ENCODE measurements at regions not wholly inside any gene's neighbourhood (a gene's known extent, or its start where the extent isn't known, plus 50 kb on each side); places are given as distances from the start of the nearest gene placed in this dataset.

- TF ChIP-seq, protein P1, sequence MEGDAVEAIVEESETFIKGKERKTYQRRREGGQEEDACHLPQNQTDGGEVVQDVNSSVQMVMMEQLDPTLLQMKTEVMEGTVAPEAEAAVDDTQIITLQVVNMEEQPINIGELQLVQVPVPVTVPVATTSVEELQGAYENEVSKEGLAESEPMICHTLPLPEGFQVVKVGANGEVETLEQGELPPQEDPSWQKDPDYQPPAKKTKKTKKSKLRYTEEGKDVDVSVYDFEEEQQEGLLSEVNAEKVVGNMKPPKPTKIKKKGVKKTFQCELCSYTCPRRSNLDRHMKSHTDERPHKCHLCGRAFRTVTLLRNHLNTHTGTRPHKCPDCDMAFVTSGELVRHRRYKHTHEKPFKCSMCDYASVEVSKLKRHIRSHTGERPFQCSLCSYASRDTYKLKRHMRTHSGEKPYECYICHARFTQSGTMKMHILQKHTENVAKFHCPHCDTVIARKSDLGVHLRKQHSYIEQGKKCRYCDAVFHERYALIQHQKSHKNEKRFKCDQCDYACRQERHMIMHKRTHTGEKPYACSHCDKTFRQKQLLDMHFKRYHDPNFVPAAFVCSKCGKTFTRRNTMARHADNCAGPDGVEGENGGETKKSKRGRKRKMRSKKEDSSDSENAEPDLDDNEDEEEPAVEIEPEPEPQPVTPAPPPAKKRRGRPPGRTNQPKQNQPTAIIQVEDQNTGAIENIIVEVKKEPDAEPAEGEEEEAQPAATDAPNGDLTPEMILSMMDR (IDR thresholded peaks at IDR 0.05) = no peak
- TF ChIP-seq POLR2A (IDR thresholded peaks at IDR 0.05) = no peak
Measured at GRCh38 chr2:122532481-122532880, 777.0 kb downstream of the TSN start.

Measured in gastroesophageal sphincter (tissue), 3 donors.